ENCODE measurements at regions not wholly inside any gene's neighbourhood (a gene's known extent, or its start where the extent isn't known, plus 50 kb on each side); places are given as distances from the start of the nearest gene placed in this dataset.

DNA sequence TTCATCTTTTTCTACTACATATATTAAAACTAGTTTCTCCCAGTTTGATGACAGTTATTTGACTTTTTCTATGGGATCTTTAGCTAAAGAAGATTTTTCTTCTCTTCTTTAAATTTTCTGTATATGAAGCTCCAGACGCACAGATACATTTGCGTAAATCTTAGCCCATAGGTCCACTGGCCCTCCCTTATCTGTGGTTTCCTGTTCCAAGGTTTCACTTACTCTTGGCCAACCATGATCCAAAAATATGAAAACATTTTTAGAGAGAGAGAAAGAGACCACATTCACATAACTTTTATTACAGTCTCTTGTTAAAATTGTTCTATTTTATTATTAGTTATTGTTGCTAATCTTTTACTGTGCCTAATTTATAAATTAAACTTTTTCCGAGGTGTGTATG is 270.2 kb upstream of the DAPK1 start:
- TF ChIP-seq CTCF (conservative IDR thresholded peaks at IDR 0.05; ENCODE audit: low read length) = no peak
- TF ChIP-seq EZH2phosphoT487 (IDR thresholded peaks at IDR 0.05; ENCODE audit: borderline replicate concordance, low read depth, low read length) = no peak

Data from OCI-LY7 (cell line).